AG04449 (cell line): ENCODE measurements at regions not wholly inside any gene's neighbourhood (a gene's known extent, or its start where the extent isn't known, plus 50 kb on each side); places are given as distances from the start of the nearest gene placed in this dataset.

Experiments
- CTCF ChIA-PET: fragments of 350-600 bp; formaldehyde crosslinking; extraction: SDS; loops from one replicate; lab custom pipeline; 2021; ENCODE audit warnings: antibody characterized with exemption; lab: Yijun Ruan, JAX
- POLR2A ChIA-PET: fragments of 400-600, 350-600 bp; formaldehyde crosslinking; extraction: SDS; loops from one replicate; lab custom pipeline; 2020; ENCODE audit warnings: antibody characterized with exemption, inconsistent platforms; lab: Yijun Ruan, JAX
- DNase-seq: peaks from one replicate; pipeline ENCODE4 v3.0.0-alpha.2; 2010; ENCODE audit warnings: low read depth, low spot score
- H3K4me3 ChIP-seq: 2 replicates; pipeline ENCODE4 v1.5.1; 2011; ENCODE audit warnings: low read depth, mild to moderate bottlenecking, control low read depth, low read length
- CTCF ChIP-seq: IDR thresholded peaks from one replicate; pipeline ENCODE4 v1.5.1; 2011; ENCODE audit warnings: mild to moderate bottlenecking, moderate library complexity, low read length, control low read depth, inconsistent platforms; ENCODE audit not compliant: insufficient read depth; ENCODE audit errors: missing control alignments

- CTCF ChIA-PET = no interaction called here
- TF ChIP-seq CTCF = no peak
- POLR2A ChIA-PET = no interaction called here
- no peak for DNase-seq
- H3K4me3 ChIP-seq = no peak overlapping the region
Observed at GRCh38 chr2:182477774-182478173, 50.9 kb upstream of the PDE1A start.

- no peak for TF ChIP-seq CTCF
- CTCF ChIA-PET = no interaction called here
Observed at GRCh38 chr2:182481676-182482075, 54.8 kb upstream of the PDE1A start.

GRCh38 chr2:182482511-182482910 is 55.7 kb upstream of the PDE1A start:
- ChIA-PET POLR2A (no interaction called here), CTCF (interaction anchor here (0.9 kb wide), 1 partner anchor 166 kb away, joined by 4 read pairs; no protein-coding TSS in a partner anchor)
- TF ChIP-seq CTCF = no peak
- H3K4me3 ChIP-seq = no peak overlapping the region
- no peak for DNase-seq

More at GRCh38 chr2:182481676-182482075, 54.8 kb upstream of the PDE1A start:
- POLR2A ChIA-PET = no interaction called here
- DNase-seq = no peak
- H3K4me3 ChIP-seq = no peak overlapping the region

GRCh38 chr2:182496596-182496995 is 69.8 kb upstream of the PDE1A start:
- no peak overlapping the region for H3K4me3 ChIP-seq
- CTCF ChIA-PET = no interaction called here
- TF ChIP-seq CTCF = no peak
- DNase-seq = no peak
- POLR2A ChIA-PET = no interaction called here

GRCh38 chr2:182499706-182500470 is 73.1 kb upstream of the PDE1A start:
- CTCF ChIA-PET = no interaction called here
- no peak for DNase-seq
- TF ChIP-seq CTCF = no peak

GRCh38 chr2:182503886-182504285 is 77.0 kb upstream of the PDE1A start:
- ChIA-PET POLR2A (no interaction called here), CTCF (no interaction called here)
- no peak for TF ChIP-seq CTCF
- H3K4me3 ChIP-seq = no peak overlapping the region
- no peak for DNase-seq

More at GRCh38 chr2:182499706-182500470, 73.1 kb upstream of the PDE1A start:
- H3K4me3 ChIP-seq = no peak overlapping the region
- POLR2A ChIA-PET = no interaction called here
